PFSK-1 (cell line): ENCODE measurements at regions not wholly inside any gene's neighbourhood (a gene's known extent, or its start where the extent isn't known, plus 50 kb on each side); places are given as distances from the start of the nearest gene placed in this dataset.

Source experiments
- FOXP2 ChIP-seq: optimal IDR thresholded peaks from 2 replicates; pipeline ENCODE3; 2011; ENCODE audit warnings: borderline replicate concordance, control low read depth, inconsistent platforms; ENCODE audit not compliant: insufficient read depth; ENCODE audit errors: extremely low read length, extremely low read depth
- POLR2AphosphoS5 ChIP-seq: IDR thresholded peaks from 2 replicates; pipeline ENCODE4 v1.6.1; 2012; ENCODE audit warnings: low read depth, mild to moderate bottlenecking, control low read depth, low read length, moderate library complexity
- REST ChIP-seq, 2 experiments: IDR thresholded peaks; 2 replicates each; pipeline versions ENCODE4 v1.6.1 to v1.8.0; 2011 to 2012; ENCODE audit warnings: low read depth in 2 of 2, low read length in 2 of 2, control low read depth in 1 of 2, inconsistent platforms in 1 of 2, mild to moderate bottlenecking in 1 of 2, moderate library complexity in 1 of 2; ENCODE audit not compliant: insufficient read depth in 1 of 2
- SIN3A ChIP-seq: IDR thresholded peaks from 2 replicates; pipeline ENCODE4 v1.6.1; 2012; ENCODE audit warnings: mild to moderate bottlenecking, low read length, moderate library complexity, borderline replicate concordance; ENCODE audit not compliant: insufficient read depth
- TAF1 ChIP-seq: IDR thresholded peaks from 2 replicates; pipeline ENCODE4 v1.6.1; 2012; ENCODE audit warnings: low read length, control low read depth, borderline replicate concordance; ENCODE audit not compliant: insufficient read depth

GRCh38 chr14:59046746-59047145, 141.7 kb upstream of the DAAM1 start:
- TF ChIP-seq POLR2AphosphoS5 (no peak), REST (IDR thresholded peaks at IDR 0.05; ENCODE audit: insufficient read depth in 1 of 2, low read depth in 2 of 2, low read length in 2 of 2) (no peak), SIN3A (no peak), TAF1 (no peak), FOXP2 (no peak)

GRCh38 chr14:59055006-59055405, 133.5 kb upstream of the DAAM1 start:
- TF ChIP-seq FOXP2 (no peak), REST (IDR thresholded peaks at IDR 0.05; ENCODE audit: insufficient read depth in 1 of 2, low read depth in 2 of 2, low read length in 2 of 2) (no peak), POLR2AphosphoS5 (no peak), TAF1 (no peak)

- no peak for TF ChIP-seq SIN3A
- no peak for TF ChIP-seq FOXP2
- TF ChIP-seq POLR2AphosphoS5: no peak
- no peak for TF ChIP-seq TAF1
- TF ChIP-seq REST (IDR thresholded peaks at IDR 0.05; ENCODE audit: insufficient read depth in 1 of 2, low read depth in 2 of 2, low read length in 2 of 2): no peak
Observed at GRCh38 chr14:59055439-59056045, 132.9 kb upstream of the DAAM1 start.

GRCh38 chr14:59057551-59057950, 130.9 kb upstream of the DAAM1 start:
- TF ChIP-seq POLR2AphosphoS5 (no peak), TAF1 (no peak), REST (IDR thresholded peaks at IDR 0.05; ENCODE audit: insufficient read depth in 1 of 2, low read depth in 2 of 2, low read length in 2 of 2) (no peak), FOXP2 (no peak), SIN3A (no peak)

GRCh38 chr14:59060841-59061240, 127.6 kb upstream of the DAAM1 start:
- TF ChIP-seq REST (IDR thresholded peaks at IDR 0.05; ENCODE audit: insufficient read depth in 1 of 2, low read depth in 2 of 2, low read length in 2 of 2) (no peak), FOXP2 (no peak), POLR2AphosphoS5 (no peak), SIN3A (no peak), TAF1 (no peak)
